ENCODE measurements at regions not wholly inside any gene's neighbourhood (a gene's known extent, or its start where the extent isn't known, plus 50 kb on each side); places are given as distances from the start of the nearest gene placed in this dataset.
A peak's percentile ranks its signal among the peaks of the same experiment; 100 is the strongest.

DNA sequence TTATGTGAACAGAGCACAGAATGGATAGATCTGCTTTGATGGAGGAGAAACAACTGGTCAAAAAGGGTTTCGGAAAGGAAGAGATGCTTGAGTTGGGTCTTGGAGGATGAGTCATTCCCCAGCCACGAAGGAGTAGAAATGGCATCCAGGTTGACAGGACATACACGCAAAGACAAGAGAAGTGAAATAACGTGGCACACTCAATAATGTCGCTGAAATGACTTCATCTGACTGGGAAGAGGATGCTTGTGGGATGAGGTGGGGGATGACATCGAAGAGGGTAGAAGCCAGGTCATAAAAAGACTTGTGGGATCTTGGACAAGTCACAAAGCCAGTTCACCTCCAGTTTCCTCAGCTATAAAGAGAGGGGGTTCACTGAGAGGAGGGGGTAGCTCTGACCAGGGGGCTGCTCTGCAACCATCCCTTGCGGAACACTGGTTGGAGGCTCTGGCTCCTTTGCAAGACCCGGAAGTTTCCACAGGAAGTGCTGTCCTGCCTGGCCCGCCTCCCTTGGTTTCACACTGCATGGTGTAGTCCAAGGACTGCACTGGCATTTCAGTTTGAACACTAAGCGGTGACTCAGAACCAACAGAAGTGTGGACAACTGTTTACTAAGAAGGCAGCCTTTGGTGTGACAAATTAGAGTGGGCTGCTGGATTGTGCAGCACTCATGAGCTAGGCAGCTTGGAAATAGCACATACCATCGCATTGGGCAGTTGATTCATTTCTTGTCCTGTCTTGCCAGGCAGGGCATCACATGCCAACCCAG is 189.9 kb upstream of the ADO start:
- Mint-ChIP-seq H3K9me3 (peaks cover 18% of the 10 kb centered on the region), H3K36me3 (ENCODE audit: low read depth) (peaks cover 13% of the 10 kb centered on the region), H3K27me3 (ENCODE audit: insufficient read depth) (peaks cover 10% of the 10 kb centered on the region), H3K4me3 (peak overlapping the region; percentile 40), H3K4me1 (ENCODE audit: low read depth) (peaks cover 89% of the 10 kb centered on the region), H3K27ac (peak overlapping the region; percentile 80)
- intact Hi-C loops (cut with micrococcal nuclease): loop anchor here (1.0 kb wide), 7 partner anchors 23 to 239 kb away; partner anchors contain the start of gene EGR2
- DNase-seq (ENCODE audit: low spot score): no peak

DNA sequence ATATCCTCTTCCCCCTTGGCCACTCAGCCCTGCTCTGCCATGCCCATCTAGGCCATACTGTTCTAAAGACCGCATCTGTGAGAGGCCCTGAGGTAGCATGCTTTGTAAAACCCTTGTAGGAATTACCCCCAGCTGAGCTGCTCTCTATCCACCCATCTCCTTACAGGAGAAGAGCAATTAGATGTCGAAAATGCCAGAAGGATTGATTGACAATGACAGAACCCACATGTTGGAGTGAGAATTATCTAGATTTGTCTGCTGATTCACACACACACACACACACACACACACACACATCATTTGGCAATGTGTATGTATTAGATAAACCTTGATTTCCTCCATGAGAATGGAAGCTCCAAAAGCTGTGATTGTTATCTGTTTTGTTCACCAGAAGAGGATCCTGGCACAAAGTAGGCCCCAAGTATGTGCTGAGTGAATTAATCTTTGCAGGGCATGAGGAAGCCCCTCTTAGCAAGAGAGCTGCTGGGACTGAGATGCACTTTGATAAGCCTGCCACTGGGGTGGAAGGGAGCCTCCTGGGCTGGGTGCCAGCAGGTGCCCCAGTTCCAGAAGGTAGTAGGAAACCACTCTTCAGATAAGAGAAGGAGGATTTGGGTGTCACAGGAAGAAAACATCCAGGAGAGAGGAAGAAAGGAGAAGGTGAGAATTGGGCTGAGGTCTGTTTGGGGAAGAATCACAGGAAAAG is 187.5 kb upstream of the ADO start:
- Mint-ChIP-seq H3K4me1 (ENCODE audit: low read depth) (peaks cover 82% of the 10 kb centered on the region), H3K36me3 (ENCODE audit: low read depth) (peaks cover 9% of the 10 kb centered on the region), H3K9me3 (peaks cover 12% of the 10 kb centered on the region), H3K4me3 (no peak overlapping the region), H3K27ac (no peak overlapping the region), H3K27me3 (ENCODE audit: insufficient read depth) (peaks cover 9% of the 10 kb centered on the region)
- intact Hi-C loops (cut with micrococcal nuclease): no loop called here
- no peak for DNase-seq (ENCODE audit: low spot score)

DNA sequence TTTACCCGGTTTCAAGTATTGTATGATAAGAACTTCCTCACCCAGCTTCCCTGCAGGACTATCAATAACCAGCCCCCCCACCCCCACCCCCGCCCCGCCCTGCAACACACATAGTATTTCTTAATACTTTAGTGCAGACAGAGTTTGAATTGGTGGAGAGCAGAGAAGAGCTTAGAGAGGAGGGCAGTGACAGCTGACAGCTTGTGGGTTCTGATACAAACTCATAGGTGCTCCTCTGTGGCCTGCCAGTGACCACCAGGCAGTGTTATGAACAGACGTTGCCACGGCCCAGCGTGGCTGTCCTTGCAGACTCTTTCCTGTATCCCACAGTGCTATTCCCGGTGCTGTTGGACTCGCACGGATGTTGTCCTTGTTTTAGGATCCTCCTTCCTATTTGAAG is 186.9 kb upstream of the ADO start:
- Mint-ChIP-seq H3K9me3 (peaks cover 10% of the 10 kb centered on the region), H3K36me3 (ENCODE audit: low read depth) (peaks cover 8% of the 10 kb centered on the region), H3K4me3 (no peak overlapping the region), H3K4me1 (ENCODE audit: low read depth) (peaks cover 76% of the 10 kb centered on the region), H3K27ac (no peak overlapping the region), H3K27me3 (ENCODE audit: insufficient read depth) (peaks cover 12% of the 10 kb centered on the region)
- no peak for DNase-seq (ENCODE audit: low spot score)
- intact Hi-C loops (cut with micrococcal nuclease): no loop called here

DNA sequence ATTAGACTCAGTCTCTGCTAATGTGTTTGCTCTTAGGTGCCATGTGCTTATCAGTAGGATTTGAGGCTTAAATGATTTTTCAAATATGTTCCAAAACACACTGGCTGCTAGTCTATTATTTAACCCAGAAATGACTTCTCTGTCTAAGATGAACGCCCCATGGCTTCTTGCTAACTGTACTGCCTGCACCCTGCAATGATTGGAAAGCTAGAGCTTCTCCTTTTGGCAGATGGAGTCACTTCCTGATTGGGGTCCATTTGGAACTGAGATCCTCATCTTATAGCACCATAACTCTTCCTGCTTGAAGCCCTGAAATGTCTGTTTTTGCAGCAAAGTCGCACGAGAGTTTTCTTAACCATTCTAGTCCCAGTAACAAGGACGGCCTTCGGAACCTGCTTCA is 186.5 kb upstream of the ADO start:
- Mint-ChIP-seq H3K4me3 (no peak overlapping the region), H3K4me1 (ENCODE audit: low read depth) (peaks cover 72% of the 10 kb centered on the region), H3K27ac (no peak overlapping the region), H3K9me3 (peaks cover 10% of the 10 kb centered on the region), H3K27me3 (ENCODE audit: insufficient read depth) (peaks cover 12% of the 10 kb centered on the region), H3K36me3 (ENCODE audit: low read depth) (peaks cover 7% of the 10 kb centered on the region)
- no peak for DNase-seq (ENCODE audit: low spot score)
- intact Hi-C loops (cut with micrococcal nuclease): no loop called here

DNA sequence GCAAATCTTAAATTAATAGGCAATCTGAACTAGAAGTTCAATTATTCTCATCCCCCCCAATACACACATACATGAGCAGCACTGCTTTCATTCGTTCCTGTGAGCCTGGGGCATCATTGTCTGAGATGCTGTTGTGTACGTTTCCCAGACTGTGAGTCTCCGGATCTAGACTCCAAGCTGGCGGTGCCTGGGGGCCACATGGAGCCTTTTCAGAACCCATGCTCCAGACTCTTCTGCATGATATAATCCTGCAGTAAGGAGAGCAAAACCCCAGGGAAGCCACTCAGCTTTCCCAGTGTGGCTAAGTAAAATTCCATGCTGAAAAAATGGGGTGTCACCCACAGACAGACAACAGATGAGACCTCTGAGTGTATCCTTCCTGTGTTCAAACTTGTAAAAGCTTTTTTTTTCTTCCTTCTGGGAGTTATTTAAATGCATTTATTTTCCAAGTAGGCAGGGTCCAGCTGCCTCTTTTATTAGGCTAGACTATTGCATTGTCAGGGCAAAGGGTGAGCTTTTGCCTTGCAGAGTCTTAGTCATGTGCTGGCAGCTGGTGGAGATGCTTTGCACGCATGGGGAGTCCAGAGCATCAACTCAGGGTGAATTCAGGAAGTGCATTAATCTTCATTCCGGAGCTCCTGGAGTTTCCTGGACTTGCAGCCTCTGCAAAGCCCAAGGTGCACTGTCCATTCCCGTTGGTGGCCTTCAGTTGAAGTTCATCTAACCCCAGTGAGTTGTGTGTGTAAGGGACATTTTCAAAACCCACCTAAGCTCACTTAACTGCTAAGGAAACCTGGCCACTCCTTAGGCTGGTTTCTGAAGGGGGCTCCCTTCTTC is 185.7 kb upstream of the ADO start:
- Mint-ChIP-seq H3K27me3 (ENCODE audit: insufficient read depth) (peaks cover 12% of the 10 kb centered on the region), H3K36me3 (ENCODE audit: low read depth) (peaks cover 3% of the 10 kb centered on the region), H3K4me1 (ENCODE audit: low read depth) (peaks cover 65% of the 10 kb centered on the region), H3K9me3 (peaks cover 6% of the 10 kb centered on the region), H3K27ac (no peak overlapping the region), H3K4me3 (no peak overlapping the region)
- intact Hi-C loops (cut with micrococcal nuclease): no loop called here
- DNase-seq (ENCODE audit: low spot score): no peak

DNA sequence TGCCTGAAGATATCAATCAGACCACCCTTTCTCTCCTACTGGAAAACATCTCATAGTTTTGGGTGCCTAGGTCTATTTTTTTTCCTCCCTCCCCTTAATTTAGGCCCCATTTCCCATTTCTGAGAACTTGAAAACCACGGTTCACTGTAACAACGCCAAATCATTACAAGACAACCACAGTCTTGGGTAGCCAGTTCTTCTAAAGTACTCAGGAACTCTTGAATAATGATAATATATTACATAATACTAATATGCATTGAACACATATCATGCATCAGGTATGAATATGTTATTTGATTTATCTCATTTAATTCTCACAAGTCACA is 185.1 kb upstream of the ADO start:
- Mint-ChIP-seq H3K27ac (no peak overlapping the region), H3K4me1 (ENCODE audit: low read depth) (peaks cover 59% of the 10 kb centered on the region), H3K36me3 (ENCODE audit: low read depth) (peaks cover under 1% of the 10 kb centered on the region), H3K27me3 (ENCODE audit: insufficient read depth) (peaks cover 12% of the 10 kb centered on the region), H3K4me3 (no peak overlapping the region), H3K9me3 (peaks cover under 1% of the 10 kb centered on the region)
- no peak for DNase-seq (ENCODE audit: low spot score)
- intact Hi-C loops (cut with micrococcal nuclease): no loop called here

DNA sequence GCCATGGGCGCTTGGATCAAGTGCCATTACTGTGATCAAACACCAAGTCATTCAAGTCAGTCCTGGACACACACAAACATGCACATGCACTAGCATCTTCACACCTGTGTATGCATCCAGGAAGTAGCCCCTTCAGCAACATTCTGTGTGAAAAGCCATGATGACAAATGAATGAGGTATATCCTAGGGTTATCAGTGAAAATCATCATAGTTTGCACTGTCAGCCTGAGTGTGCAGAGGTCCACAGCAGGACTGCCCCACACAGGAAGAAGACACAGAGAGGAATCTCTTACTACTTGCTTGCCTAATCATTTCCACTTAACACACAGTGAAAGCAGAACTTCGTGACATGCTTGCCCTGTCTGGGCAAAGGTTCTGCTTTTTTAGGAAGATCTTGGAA is 184.0 kb upstream of the ADO start:
- DNase-seq (ENCODE audit: low spot score): no peak
- Mint-ChIP-seq H3K36me3 (ENCODE audit: low read depth) (no peaks in the 10 kb centered on the region), H3K4me1 (ENCODE audit: low read depth) (peaks cover 48% of the 10 kb centered on the region), H3K9me3 (no peaks in the 10 kb centered on the region), H3K27ac (peak overlapping the region; percentile 68), H3K4me3 (no peak overlapping the region), H3K27me3 (ENCODE audit: insufficient read depth) (peaks cover 10% of the 10 kb centered on the region)
- intact Hi-C loops (cut with micrococcal nuclease): no loop called here

DNA sequence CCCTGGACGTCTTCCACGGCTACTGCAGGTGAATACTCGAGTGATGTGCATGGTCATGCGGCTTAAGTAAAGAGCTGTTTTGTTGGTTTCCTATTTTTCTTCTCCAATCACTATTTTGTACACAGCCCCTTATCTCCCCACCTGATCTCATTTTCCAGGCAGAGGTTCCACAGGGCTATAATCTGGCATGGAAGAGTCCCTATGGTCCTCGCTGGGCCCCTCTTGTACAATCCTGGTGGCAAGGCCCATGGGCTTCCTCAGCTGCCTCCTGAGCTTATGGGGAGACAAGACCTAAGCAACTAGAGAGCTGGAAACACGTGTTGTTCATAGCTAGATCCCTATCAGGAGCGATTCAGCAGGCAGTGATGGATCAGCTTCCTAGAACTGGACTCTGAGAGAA is 181.3 kb upstream of the ADO start:
- intact Hi-C loops (cut with micrococcal nuclease): no loop called here
- Mint-ChIP-seq H3K36me3 (ENCODE audit: low read depth) (no peaks in the 10 kb centered on the region), H3K27ac (no peak overlapping the region), H3K27me3 (ENCODE audit: insufficient read depth) (peaks cover 6% of the 10 kb centered on the region), H3K4me1 (ENCODE audit: low read depth) (peaks cover 39% of the 10 kb centered on the region), H3K9me3 (no peaks in the 10 kb centered on the region), H3K4me3 (no peak overlapping the region)
- no peak for DNase-seq (ENCODE audit: low spot score)

DNA sequence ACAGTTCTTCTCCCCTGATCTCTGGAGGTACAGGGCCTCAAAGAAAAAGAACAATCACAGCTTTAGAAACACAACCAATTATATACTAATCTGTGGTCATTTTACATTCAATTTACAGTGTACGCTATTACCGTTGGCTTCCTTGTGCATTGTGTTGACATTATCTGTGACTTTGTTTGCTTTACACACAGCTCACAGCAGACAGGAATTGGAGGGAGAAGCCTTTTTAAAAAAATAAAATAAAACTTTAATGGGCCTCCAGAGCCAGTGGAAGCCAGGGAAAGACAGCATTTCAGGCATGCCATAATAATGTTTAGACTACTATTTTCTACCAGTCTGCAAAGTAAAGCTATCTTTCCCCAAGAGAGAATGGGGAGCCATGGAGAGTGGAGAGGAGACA is 179.0 kb upstream of the ADO start:
- no peak overlapping the region for H3K4me3 Mint-ChIP-seq
- H3K4me1 Mint-ChIP-seq (ENCODE audit: low read depth): peaks cover 18% of the 10 kb centered on the region
- intact Hi-C loops (cut with micrococcal nuclease): no loop called here
- H3K36me3 Mint-ChIP-seq (ENCODE audit: low read depth): no peaks in the 10 kb centered on the region
- no peak for DNase-seq (ENCODE audit: low spot score)
- no peaks in the 10 kb centered on the region for H3K9me3 Mint-ChIP-seq
- H3K27ac Mint-ChIP-seq: no peak overlapping the region
- peaks cover 5% of the 10 kb centered on the region for H3K27me3 Mint-ChIP-seq (ENCODE audit: insufficient read depth)

DNA sequence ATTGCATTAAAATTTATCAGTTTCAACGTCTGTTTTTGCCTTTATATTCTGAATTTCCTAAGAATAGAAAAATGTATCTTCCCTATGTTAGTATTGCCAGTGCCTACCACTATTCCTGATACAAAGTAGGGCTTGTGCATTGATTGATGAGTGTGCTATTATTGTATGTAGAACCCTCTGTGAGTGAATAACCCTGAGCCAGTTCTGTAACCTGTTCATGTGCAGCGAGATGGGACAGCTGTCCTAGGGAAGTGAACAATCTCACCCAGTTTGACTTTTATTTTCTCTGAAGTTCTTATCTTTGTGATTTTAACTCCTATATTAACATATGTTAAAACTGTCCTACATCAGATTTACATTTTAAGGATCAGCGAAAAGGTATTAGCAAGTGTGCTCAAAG is 178.4 kb upstream of the ADO start:
- H3K9me3 Mint-ChIP-seq: no peaks in the 10 kb centered on the region
- peaks cover 16% of the 10 kb centered on the region for H3K4me1 Mint-ChIP-seq (ENCODE audit: low read depth)
- intact Hi-C loops (cut with micrococcal nuclease): no loop called here
- H3K27ac Mint-ChIP-seq: no peak overlapping the region
- peaks cover 3% of the 10 kb centered on the region for H3K27me3 Mint-ChIP-seq (ENCODE audit: insufficient read depth)
- DNase-seq (ENCODE audit: low spot score): no peak
- no peaks in the 10 kb centered on the region for H3K36me3 Mint-ChIP-seq (ENCODE audit: low read depth)
- H3K4me3 Mint-ChIP-seq: no peak overlapping the region

DNA sequence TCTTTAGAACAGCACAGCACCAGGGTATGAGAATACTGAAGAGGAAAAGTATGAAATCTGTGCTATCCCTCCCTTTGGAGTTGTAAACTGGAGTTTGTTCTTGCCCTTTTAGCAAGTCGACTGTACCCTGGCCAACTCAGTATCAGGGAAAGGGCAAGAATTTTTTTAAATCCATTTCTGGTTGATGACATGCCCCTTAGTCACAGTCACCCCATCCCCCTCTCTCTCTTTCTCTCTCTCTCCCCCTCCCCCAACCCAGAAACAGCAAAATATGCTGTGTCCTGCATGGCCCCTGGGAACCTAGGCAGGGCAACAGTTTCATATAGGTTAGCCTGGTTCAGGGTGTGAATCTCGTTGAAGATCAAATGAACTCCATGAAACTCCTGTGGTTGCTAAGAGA is 177.7 kb upstream of the ADO start:
- peaks cover 3% of the 10 kb centered on the region for H3K27me3 Mint-ChIP-seq (ENCODE audit: insufficient read depth)
- peak overlapping the region; percentile 21 for H3K4me3 Mint-ChIP-seq
- no peaks in the 10 kb centered on the region for H3K9me3 Mint-ChIP-seq
- intact Hi-C loops (cut with micrococcal nuclease): no loop called here
- no peak overlapping the region for H3K27ac Mint-ChIP-seq
- H3K36me3 Mint-ChIP-seq (ENCODE audit: low read depth): peaks cover 2% of the 10 kb centered on the region
- no peak for DNase-seq (ENCODE audit: low spot score)
- H3K4me1 Mint-ChIP-seq (ENCODE audit: low read depth): peaks cover 23% of the 10 kb centered on the region

DNA sequence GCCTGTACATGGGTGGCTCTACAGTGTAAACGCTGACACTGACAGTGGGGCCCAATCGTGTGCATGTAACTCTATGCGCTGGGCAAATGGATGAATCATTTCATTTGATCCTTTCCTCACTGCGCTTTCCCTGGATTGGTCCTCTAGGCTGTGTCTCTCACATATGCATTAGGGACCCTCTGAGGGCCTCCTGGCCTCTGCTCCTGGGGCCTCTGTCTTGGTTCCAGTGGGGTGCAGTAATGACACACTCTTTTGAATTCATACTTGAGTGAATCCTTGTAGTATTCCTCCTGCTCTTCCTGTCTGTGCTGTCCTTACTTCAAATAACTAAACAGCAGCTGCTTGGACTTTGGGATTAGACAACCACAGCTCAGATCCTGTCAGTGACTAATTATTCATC is 176.5 kb upstream of the ADO start:
- Mint-ChIP-seq H3K4me3 (no peak overlapping the region), H3K36me3 (ENCODE audit: low read depth) (peaks cover 5% of the 10 kb centered on the region), H3K27ac (no peak overlapping the region), H3K27me3 (ENCODE audit: insufficient read depth) (no peaks in the 10 kb centered on the region), H3K9me3 (peaks cover 3% of the 10 kb centered on the region), H3K4me1 (ENCODE audit: low read depth) (peaks cover 35% of the 10 kb centered on the region)
- DNase-seq (ENCODE audit: low spot score): no peak
- intact Hi-C loops (cut with micrococcal nuclease): no loop called here

DNA sequence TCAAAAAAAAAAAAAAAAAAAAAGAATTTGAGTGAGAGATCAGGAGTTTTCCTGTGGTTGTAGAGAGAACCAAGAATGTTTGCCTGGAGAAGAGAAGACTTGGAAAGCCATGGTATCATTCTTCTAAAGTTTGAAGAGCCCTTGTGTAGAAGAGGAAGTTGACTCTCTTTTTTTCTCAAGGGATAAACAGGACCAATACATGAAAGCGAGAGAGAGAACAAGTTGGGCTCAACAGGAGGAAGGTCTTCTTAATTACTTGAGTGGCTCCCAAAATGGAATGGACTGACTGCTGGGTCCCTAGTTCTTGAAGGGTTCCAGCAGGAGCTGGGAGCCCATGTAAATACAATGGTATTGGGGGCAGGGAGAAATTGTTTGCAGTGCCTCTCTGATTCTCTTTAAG is 173.3 kb upstream of the ADO start:
- Mint-ChIP-seq H3K4me1 (ENCODE audit: low read depth) (peaks cover 36% of the 10 kb centered on the region), H3K27me3 (ENCODE audit: insufficient read depth) (no peaks in the 10 kb centered on the region), H3K36me3 (ENCODE audit: low read depth) (peaks cover 5% of the 10 kb centered on the region), H3K9me3 (peaks cover 3% of the 10 kb centered on the region), H3K27ac (peak overlapping the region; percentile 61), H3K4me3 (no peak overlapping the region)
- intact Hi-C loops (cut with micrococcal nuclease): loop anchor here (10.0 kb wide), 1 partner anchor 576 kb away; no protein-coding TSS in a partner anchor
- DNase-seq (ENCODE audit: low spot score): no peak
